GM18499 (cell line): ENCODE measurements at regions not wholly inside any gene's neighbourhood (a gene's known extent, or its start where the extent isn't known, plus 50 kb on each side); places are given as distances from the start of the nearest gene placed in this dataset.
A peak's percentile ranks its signal among the peaks of the same experiment; 100 is the strongest.
"Not testable (repeated sequence)": the region's sequence is repeated elsewhere in the genome, so short reads cannot be mapped to it uniquely, and the experiment has no call there.

ENCODE experiments used
- ATAC-seq: cut with Tn5 transposase; IDR thresholded peaks from one replicate; pipeline ENCODE4 v1.9.1; 2021; ENCODE audit warnings: moderate number of reproducible peaks; ENCODE audit not compliant: insufficient read depth, unreplicated experiment

GRCh38 chr3:102674284-102674683, 239.5 kb downstream of the ZPLD1 start:
- ATAC-seq: no peak

DNA sequence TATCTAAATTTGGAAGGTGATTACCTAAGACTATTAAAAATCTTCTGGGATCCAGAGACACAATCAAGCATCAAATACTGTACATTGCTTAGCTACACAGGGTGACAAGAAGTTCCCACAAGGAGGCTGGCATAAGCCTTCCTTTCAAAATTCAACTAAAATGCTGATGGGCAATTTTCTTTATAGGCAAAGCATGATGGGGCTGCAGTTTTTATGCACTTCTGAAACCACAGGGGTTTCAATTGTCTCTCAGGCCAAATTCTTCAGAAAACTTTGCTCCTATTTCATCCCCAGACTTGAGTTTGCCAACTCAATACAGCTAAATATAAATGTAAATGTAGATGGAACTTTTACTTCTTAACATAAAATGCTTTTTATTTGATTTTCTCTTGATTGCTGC, 241.6 kb downstream of the ZPLD1 start:
- no peak for ATAC-seq

GRCh38 chr3:102682741-102683140, 247.9 kb downstream of the ZPLD1 start:
- ATAC-seq: no peak

GRCh38 chr3:102686792-102687191, 252.0 kb downstream of the ZPLD1 start:
- no peak for ATAC-seq

DNA sequence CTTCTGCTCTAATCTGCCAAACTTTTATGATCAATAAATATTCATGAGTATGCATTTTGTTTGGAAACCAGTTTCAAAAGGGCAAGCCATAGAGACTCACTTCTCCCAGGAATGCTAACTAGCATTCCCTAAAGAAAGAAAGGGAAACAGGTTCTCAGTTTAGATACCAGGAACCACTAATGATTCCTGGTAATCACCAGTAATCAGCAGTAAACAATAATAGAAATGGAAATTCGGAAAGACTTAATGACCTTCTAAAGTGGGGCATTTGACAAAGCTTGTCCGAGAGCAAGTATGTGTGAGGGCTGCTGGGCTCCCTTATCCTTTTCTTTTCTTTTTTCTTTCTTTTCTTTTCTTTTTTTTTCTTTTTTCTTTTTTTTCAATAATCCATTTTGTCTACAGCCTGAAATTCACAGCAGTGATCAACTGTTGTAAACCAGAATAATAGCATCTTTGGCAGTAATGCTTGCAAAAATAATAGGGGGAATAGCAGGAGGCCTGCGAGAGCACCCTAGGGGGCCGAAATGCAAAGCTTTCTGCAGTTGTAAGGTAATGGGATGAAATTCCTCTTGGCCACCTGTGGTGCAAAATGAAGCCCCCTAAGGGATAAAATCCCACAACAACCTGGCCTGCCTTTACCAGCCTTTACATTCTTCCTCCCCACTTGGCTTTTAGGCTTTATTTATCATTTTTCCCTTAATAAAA, 253.2 kb downstream of the ZPLD1 start:
- no peak for ATAC-seq

DNA sequence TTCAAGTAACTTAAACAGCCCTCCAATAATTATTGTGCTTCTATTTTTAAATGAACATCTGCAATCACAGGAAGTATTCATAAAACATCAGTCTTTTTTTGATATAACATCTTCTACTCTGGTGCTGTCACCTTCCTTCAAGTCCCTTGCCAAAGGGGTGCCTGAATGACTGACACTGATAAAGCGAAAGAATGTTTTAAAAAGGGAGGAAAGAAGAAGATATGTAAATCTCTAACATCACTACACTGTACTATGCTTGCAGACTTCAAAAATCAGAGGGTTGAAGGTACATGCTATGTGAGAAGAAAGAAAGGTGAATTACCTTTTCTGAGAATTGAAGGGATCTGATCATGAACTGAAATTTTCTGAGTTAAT, 253.7 kb downstream of the ZPLD1 start:
- no peak for ATAC-seq

DNA sequence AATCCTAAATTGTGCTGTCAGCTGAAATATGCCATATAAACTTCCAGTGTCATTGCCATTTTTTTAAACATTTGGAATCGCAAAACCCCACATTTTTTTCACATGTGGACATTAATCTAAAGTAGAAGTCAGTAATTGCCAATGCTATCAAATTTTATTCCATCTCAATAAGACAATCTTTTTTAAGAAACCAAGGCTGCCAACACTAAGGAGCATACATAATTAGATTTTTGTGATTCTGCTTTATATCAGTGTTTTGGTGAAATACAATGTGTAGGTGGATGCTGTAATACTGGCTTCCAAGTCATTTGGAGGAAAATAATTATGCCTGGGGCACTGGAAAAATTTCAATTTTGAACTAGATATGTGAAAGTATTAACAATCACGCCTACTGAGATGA, 256.7 kb downstream of the ZPLD1 start:
- ATAC-seq: no peak

- no peak for ATAC-seq
Observed at GRCh38 chr3:102699104-102699818, 264.4 kb downstream of the ZPLD1 start.

DNA sequence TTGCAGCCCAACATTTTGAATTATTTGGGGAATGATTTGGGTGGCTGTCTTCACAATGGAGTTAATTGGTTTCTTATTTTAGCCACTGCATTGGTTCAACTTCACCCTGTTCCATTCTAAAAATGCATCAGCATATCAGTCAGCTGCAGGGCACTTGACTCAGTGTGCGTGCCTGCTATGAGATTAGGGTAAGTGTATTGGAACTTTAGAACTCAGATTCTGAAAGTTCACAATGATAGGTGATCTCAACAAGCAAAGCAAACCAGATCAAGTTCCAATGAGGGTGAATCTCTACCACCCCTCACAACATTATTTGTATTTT, 265.0 kb downstream of the ZPLD1 start:
- no peak for ATAC-seq

GRCh38 chr3:102712896-102713295, 278.1 kb downstream of the ZPLD1 start:
- ATAC-seq: no peak

GRCh38 chr3:102714567-102714966, 279.8 kb downstream of the ZPLD1 start:
- ATAC-seq: peak; percentile 9

GRCh38 chr3:102715030-102715697, 280.3 kb downstream of the ZPLD1 start:
- ATAC-seq: peak; percentile 95

GRCh38 chr3:102718651-102719050, 283.8 kb downstream of the ZPLD1 start:
- ATAC-seq: no peak

GRCh38 chr3:102722317-102722716, 287.5 kb downstream of the ZPLD1 start:
- ATAC-seq: no peak

DNA sequence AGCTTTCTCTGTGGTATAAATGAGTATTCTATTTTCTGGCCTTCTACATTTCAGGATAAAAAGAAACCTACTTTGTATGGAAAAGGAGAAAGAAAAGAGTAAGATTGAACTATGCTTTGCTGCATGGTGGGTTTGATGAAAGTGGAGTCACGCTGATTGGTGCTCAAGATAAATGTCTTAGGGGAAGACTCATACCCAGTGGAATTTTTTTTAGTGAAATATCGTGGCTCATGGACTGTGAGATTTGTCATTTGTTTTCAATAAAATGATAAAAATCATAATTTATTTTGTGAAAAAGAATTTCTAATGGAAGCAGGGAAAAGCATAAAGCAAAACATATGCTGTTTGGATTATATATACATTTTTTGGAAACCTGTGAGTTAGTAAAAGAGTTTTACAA, 292.5 kb downstream of the ZPLD1 start:
- ATAC-seq: no peak

DNA sequence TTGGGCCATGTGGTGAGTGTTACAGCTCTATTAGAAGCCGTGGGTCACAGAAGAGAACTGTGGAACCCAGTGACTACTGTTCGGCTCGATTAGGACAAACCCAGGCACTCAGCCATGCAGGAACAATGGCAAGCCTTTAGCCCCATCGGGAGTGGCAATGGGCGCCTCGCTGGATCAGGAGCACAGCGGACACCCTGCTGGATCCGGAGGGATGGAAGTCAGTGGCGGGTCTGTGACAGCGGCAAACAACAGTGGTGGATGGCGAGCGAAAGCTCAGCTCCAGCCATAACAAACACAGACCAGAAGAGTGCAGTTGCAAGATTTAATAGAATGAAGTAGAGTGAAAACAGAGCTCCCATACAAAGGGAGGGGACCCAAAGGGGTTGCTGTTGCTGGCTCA, 297.8 kb downstream of the ZPLD1 start:
- not testable (repeated sequence) for ATAC-seq

DNA sequence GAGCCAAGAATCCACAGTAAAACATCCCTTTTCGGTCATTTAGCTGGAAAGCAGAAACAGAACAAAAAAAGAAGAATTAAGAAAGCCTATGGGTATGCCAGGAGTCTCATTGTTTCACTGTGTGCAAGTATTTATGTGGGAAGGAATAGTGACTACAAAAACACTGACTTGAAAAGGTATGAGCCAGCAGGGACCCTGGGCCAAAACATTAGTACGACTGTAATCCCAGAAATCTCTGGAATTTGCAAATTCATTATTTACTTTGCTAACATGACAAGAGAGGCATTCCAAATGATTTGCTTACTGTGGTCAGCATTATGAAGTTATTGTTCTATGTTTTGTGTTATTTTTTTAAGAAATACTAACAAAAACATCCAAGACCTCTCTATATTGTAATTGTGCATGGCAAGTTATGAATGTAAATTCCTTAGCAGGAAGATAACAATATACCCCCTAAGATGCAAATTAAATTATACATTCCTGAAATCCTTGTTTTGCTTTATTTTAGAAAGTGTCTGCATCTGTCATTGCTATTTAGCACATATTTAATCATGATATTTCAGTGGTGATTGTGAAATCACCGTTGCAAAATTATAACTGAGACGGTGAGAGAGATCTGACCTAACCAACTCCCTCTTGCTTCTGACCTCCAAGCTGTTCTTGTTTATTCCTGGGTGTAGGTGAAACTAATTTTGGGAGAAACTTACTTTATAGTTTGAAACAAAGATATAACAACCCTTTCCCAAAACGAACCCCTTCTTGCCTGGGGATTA, 299.2 kb downstream of the ZPLD1 start:
- ATAC-seq: no peak

- no peak for ATAC-seq
Observed at GRCh38 chr3:102735311-102735710, 300.5 kb downstream of the ZPLD1 start.

- ATAC-seq: no peak
Observed at GRCh38 chr3:102736288-102736974, 301.6 kb downstream of the ZPLD1 start.

DNA sequence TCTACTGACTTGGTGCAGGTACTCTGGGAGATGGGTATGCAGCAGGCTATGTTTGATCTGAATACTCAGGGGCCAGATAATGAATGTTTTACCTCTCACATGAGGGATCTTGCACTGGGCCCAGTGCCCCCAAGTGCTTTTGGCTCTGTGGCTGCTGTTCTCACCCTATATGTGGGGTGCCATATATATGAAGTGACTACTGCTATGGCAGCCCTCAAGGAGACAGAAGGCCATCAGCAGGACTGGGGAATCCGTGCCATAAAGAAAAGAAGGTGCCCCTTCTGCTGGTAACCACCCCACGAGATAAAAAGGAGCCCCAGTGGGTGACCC, 302.1 kb downstream of the ZPLD1 start:
- no peak for ATAC-seq

DNA sequence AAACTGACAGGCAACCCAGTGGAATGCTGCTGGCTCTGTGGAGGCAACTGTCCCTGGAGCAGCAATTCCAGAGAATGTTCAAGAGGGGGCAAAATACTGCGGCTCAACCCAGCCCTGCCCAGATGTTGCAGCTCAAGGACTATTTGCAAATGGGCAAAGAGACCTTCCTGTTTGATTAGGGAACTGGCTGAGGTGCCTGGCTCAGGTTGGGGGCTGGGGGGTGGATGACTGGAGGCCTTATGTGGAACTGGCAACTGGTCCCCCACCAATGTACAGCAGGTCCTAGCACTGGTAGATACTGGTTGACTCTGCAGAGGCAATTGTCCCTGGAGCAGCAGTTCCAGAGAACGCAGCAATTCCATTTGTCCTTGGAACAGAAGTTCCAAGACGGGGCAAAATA, 302.5 kb downstream of the ZPLD1 start:
- no peak for ATAC-seq
